ENCODE measurements at regions not wholly inside any gene's neighbourhood (a gene's known extent, or its start where the extent isn't known, plus 50 kb on each side); places are given as distances from the start of the nearest gene placed in this dataset.

DNA sequence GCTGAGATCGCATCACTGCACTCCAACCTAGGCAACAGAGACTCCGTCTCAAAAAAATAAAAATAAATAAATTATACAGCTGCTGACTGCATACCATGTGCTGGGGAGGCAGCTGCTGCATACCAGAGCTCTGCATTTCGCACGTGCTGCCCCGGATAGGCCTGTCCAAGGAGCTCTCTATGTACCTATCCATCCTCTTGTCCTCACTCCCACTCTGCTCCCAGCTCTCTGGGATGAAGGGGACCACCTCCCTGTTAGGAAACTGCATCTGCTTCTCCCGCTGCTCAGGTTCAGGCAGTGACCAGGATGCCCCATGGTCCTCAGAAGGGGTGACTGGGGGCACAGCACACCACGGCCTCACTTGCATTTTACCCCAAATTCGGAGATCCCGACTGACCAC, 302.3 kb downstream of the BRD1 start:
- TF ChIP-seq, protein P1, sequence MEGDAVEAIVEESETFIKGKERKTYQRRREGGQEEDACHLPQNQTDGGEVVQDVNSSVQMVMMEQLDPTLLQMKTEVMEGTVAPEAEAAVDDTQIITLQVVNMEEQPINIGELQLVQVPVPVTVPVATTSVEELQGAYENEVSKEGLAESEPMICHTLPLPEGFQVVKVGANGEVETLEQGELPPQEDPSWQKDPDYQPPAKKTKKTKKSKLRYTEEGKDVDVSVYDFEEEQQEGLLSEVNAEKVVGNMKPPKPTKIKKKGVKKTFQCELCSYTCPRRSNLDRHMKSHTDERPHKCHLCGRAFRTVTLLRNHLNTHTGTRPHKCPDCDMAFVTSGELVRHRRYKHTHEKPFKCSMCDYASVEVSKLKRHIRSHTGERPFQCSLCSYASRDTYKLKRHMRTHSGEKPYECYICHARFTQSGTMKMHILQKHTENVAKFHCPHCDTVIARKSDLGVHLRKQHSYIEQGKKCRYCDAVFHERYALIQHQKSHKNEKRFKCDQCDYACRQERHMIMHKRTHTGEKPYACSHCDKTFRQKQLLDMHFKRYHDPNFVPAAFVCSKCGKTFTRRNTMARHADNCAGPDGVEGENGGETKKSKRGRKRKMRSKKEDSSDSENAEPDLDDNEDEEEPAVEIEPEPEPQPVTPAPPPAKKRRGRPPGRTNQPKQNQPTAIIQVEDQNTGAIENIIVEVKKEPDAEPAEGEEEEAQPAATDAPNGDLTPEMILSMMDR (IDR thresholded peaks at IDR 0.05): no peak
- TF ChIP-seq EZH2 (IDR thresholded peaks at IDR 0.05; ENCODE audit: borderline replicate concordance, insufficient read depth, low read depth, low read length, poor library complexity, severe bottlenecking): no peak
